Hepatocyte (in vitro differentiated cells): ENCODE measurements at regions not wholly inside any gene's neighbourhood (a gene's known extent, or its start where the extent isn't known, plus 50 kb on each side); places are given as distances from the start of the nearest gene placed in this dataset.

ENCODE experiments used
- DNase-seq: peaks from one replicate; pipeline ENCODE4 v3.0.0-alpha.2; 2016; ENCODE audit warnings: low spot score
- H2AFZ ChIP-seq: fragments of 200-600 bp; sonication (generic); 2 replicates; pipeline ENCODE4 v1.6.0; 2016; ENCODE audit warnings: antibody characterized with exemption, mild to moderate bottlenecking
- H3K27ac ChIP-seq: fragments of 200-600 bp; sonication (generic); 2 replicates; pipeline ENCODE4 v1.5.1; 2016; ENCODE audit warnings: mild to moderate bottlenecking
- H3K27me3 ChIP-seq: fragments of 200-600 bp; sonication (generic); 2 replicates; pipeline ENCODE4 v1.6.1; 2016
- H3K36me3 ChIP-seq: fragments of 200-600 bp; sonication (generic); replicated peaks from 2 replicates; pipeline ENCODE4 v1.5.1; 2016; ENCODE audit warnings: low read depth; ENCODE audit not compliant: insufficient read depth
- H3K4me1 ChIP-seq: fragments of 200-600 bp; sonication (generic); 2 replicates; pipeline ENCODE4 v1.5.1; 2016; ENCODE audit warnings: mild to moderate bottlenecking, moderate library complexity; ENCODE audit not compliant: insufficient read depth
- H3K4me2 ChIP-seq: fragments of 200-600 bp; sonication (generic); 2 replicates; pipeline ENCODE4 v1.6.0; 2016
- H3K4me3 ChIP-seq: fragments of 200-600 bp; sonication (generic); 2 replicates; pipeline ENCODE4 v1.5.1; 2016; ENCODE audit warnings: mild to moderate bottlenecking
- H3K79me2 ChIP-seq: fragments of 200-600 bp; sonication (generic); 2 replicates; pipeline ENCODE4 v1.6.0; 2017; ENCODE audit warnings: mild to moderate bottlenecking
- H3K9me2 ChIP-seq: fragments of 200-600 bp; sonication (generic); replicated peaks from 2 replicates; pipeline ENCODE4 v1.6.0; 2017; ENCODE audit warnings: mild to moderate bottlenecking; ENCODE audit not compliant: insufficient read depth
- H3K9me3 ChIP-seq: fragments of 200-600 bp; sonication (generic); 2 replicates; pipeline ENCODE4 v1.5.1; 2016; ENCODE audit warnings: low read depth, mild to moderate bottlenecking
- H4K20me1 ChIP-seq: fragments of 200-600 bp; sonication (generic); 2 replicates; pipeline ENCODE4 v1.6.0; 2016; ENCODE audit warnings: mild to moderate bottlenecking; ENCODE audit not compliant: insufficient read depth, poor library complexity, severe bottlenecking
- CTCF ChIP-seq: fragments of 200-600 bp; sonication (generic); IDR thresholded peaks from 2 replicates; pipeline ENCODE4 v1.5.1; 2016; ENCODE audit warnings: antibody characterized with exemption, mild to moderate bottlenecking; ENCODE audit not compliant: poor library complexity
- EZH2 ChIP-seq: fragments of 200-600 bp; sonication (generic); IDR thresholded peaks from 2 replicates; pipeline ENCODE4 v1.6.1; 2016; ENCODE audit warnings: antibody characterized with exemption, mild to moderate bottlenecking, borderline replicate concordance
- EZH2phosphoT487 ChIP-seq: fragments of 200-600 bp; sonication (generic); IDR thresholded peaks from one replicate; pipeline ENCODE4 v1.6.1; 2018; ENCODE audit warnings: antibody characterized with exemption, mild to moderate bottlenecking, low read depth, moderate library complexity; ENCODE audit not compliant: unreplicated experiment, severe bottlenecking
- WGBS: methylation state at CpG from one replicate; pipeline ENCODE4 v1.1.6; 2016; ENCODE audit warnings: low lambda C conversion rate; ENCODE audit errors: missing lambda C conversion rate; 5-methylcytosine and 5-hydroxymethylcytosine counted together

GRCh38 chr18:43876748-43877147 lies 599.5 kb upstream of the SYT4 start:
- no peak overlapping the region for H3K4me3 ChIP-seq
- H3K36me3 ChIP-seq = no peaks in the 10 kb centered on the region
- H3K4me2 ChIP-seq = peak overlapping the region; percentile 51
- H3K9me3 ChIP-seq = no peaks in the 10 kb centered on the region
- DNase-seq = peak; percentile 29
- TF ChIP-seq EZH2 (no peak), CTCF (no peak)
- peaks cover 18% of the 10 kb centered on the region for H3K4me1 ChIP-seq
- no peaks in the 10 kb centered on the region for H3K27me3 ChIP-seq
- peak overlapping the region; percentile 84 for H3K27ac ChIP-seq
- H3K9me2 ChIP-seq = no peaks in the 10 kb centered on the region
- no peaks in the 10 kb centered on the region for H4K20me1 ChIP-seq
- peak overlapping the region; percentile 2 for H2AFZ ChIP-seq
- no peaks in the 10 kb centered on the region for H3K79me2 ChIP-seq
- 36% methylated on average over 4 of the region's 4 CpGs for WGBS

- no peaks in the 10 kb centered on the region for H3K9me3 ChIP-seq
- no peak for DNase-seq
- no peaks in the 10 kb centered on the region for H3K9me2 ChIP-seq
- H3K36me3 ChIP-seq = no peaks in the 10 kb centered on the region
- peak overlapping the region; percentile 2 for H2AFZ ChIP-seq
- H4K20me1 ChIP-seq = no peaks in the 10 kb centered on the region
- TF ChIP-seq CTCF (no peak), EZH2 (no peak), EZH2phosphoT487 (no peak)
- WGBS = 94% methylated on average over 3 of the region's 3 CpGs
- H3K27me3 ChIP-seq = no peaks in the 10 kb centered on the region
- no peaks in the 10 kb centered on the region for H3K79me2 ChIP-seq
- peaks cover 18% of the 10 kb centered on the region for H3K4me1 ChIP-seq
- H3K27ac ChIP-seq = peak overlapping the region; percentile 84
- peak overlapping the region; percentile 51 for H3K4me2 ChIP-seq
- no peak overlapping the region for H3K4me3 ChIP-seq
Measured at GRCh38 chr18:43877616-43878321, 600.5 kb upstream of the SYT4 start.

GRCh38 chr18:43879415-43879814 lies 602.1 kb upstream of the SYT4 start:
- TF ChIP-seq EZH2phosphoT487 (no peak), EZH2 (no peak), CTCF (no peak)
- Histone ChIP-seq H2AFZ (no peak overlapping the region), H3K4me2 (no peak overlapping the region), H3K9me2 (no peaks in the 10 kb centered on the region), H3K36me3 (no peaks in the 10 kb centered on the region), H4K20me1 (no peaks in the 10 kb centered on the region), H3K79me2 (no peaks in the 10 kb centered on the region), H3K4me3 (no peak overlapping the region), H3K27me3 (no peaks in the 10 kb centered on the region), H3K27ac (no peak overlapping the region), H3K4me1 (peaks cover 18% of the 10 kb centered on the region), H3K9me3 (no peaks in the 10 kb centered on the region)
- 64% methylated on average over 3 of the region's 3 CpGs for WGBS
- DNase-seq = no peak
